ENCODE measurements at regions not wholly inside any gene's neighbourhood (a gene's known extent, or its start where the extent isn't known, plus 50 kb on each side); places are given as distances from the start of the nearest gene placed in this dataset.

DNA sequence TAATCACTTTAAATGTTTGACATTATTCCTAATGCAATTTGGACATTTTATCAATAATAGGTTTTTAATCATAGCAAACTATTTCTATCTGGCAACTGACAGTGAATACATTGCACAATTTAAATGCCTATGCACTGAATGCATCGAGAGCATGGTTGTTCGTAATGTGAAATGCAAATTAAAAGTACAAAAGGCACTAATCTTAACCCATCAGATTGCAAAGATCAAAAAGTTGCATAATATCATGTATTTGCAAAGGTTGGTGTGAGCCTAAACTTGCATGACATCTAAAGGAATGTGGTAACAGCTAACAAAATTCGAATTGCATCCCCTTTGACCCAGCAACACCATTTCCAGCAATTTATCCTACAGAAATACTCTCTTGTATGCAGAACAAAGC is 469.9 kb upstream of the IRAK1BP1 start:
- Histone ChIP-seq H3K27ac (ENCODE audit: insufficient read depth, low read length) (no peak overlapping the region), H3K4me1 (ENCODE audit: control insufficient read depth, extremely low read depth, insufficient read depth, low read length) (no peaks in the 10 kb centered on the region), H3K9me3 (ENCODE audit: control insufficient read depth, insufficient read depth, low read depth, low read length) (no peaks in the 10 kb centered on the region), H3K4me2 (ENCODE audit: extremely low read depth, insufficient read depth, low read length) (no peak overlapping the region), H3K4me3 (replicated peaks in 1 of 4; ENCODE audit: control extremely low read depth in 1 of 4, insufficient read depth in 1 of 4, low read depth in 3 of 4, low read length in 4 of 4) (no peak overlapping the region), H3K79me2 (ENCODE audit: control insufficient read depth, insufficient read depth, low read length) (no peaks in the 10 kb centered on the region), H3K9ac (ENCODE audit: insufficient read depth, low read length) (no peak overlapping the region), H3K27me3 (ENCODE audit: control insufficient read depth, insufficient read depth, low read length) (no peaks in the 10 kb centered on the region), H2AFZ (ENCODE audit: low read length) (no peak overlapping the region), H3K36me3 (ENCODE audit: control insufficient read depth, insufficient read depth, low read length) (no peaks in the 10 kb centered on the region), H4K20me1 (ENCODE audit: control insufficient read depth, extremely low read depth, insufficient read depth, low read length) (no peaks in the 10 kb centered on the region)
- TF ChIP-seq, protein P1, sequence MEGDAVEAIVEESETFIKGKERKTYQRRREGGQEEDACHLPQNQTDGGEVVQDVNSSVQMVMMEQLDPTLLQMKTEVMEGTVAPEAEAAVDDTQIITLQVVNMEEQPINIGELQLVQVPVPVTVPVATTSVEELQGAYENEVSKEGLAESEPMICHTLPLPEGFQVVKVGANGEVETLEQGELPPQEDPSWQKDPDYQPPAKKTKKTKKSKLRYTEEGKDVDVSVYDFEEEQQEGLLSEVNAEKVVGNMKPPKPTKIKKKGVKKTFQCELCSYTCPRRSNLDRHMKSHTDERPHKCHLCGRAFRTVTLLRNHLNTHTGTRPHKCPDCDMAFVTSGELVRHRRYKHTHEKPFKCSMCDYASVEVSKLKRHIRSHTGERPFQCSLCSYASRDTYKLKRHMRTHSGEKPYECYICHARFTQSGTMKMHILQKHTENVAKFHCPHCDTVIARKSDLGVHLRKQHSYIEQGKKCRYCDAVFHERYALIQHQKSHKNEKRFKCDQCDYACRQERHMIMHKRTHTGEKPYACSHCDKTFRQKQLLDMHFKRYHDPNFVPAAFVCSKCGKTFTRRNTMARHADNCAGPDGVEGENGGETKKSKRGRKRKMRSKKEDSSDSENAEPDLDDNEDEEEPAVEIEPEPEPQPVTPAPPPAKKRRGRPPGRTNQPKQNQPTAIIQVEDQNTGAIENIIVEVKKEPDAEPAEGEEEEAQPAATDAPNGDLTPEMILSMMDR (conservative IDR thresholded peaks at IDR 0.05 in 1 of 2, IDR thresholded peaks at IDR 0.05 in 1 of 2; ENCODE audit: low read depth in 1 of 2, low read length in 2 of 2) = no peak
- no peak for TF ChIP-seq EZH2 (IDR thresholded peaks at IDR 0.05; ENCODE audit: low read length, missing control alignments)
- DNase-seq (ENCODE audit: low read depth in 2 of 2) = no peak

DNA sequence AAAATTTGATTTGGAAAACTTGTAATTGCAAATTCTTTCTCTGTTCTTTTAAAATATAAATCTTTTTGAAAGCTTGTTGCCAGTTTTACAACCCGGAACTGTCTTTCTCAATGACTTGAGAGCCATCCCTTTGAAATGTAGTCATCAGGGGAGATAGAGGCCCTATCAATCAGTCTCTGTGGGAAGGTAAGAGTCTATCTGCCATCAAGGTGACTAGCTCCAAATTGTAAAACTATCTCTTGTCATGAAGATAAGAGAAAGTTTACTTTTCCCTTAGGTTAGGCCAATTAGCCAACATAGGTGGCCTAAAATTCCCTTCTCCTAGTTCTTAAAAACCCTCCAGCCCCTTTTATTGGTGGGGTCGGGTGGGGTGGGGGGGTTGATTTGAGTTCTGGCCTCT is 469.1 kb upstream of the IRAK1BP1 start:
- no peak overlapping the region for H3K4me2 ChIP-seq (ENCODE audit: extremely low read depth, insufficient read depth, low read length)
- no peaks in the 10 kb centered on the region for H3K36me3 ChIP-seq (ENCODE audit: control insufficient read depth, insufficient read depth, low read length)
- H3K9me3 ChIP-seq (ENCODE audit: control insufficient read depth, insufficient read depth, low read depth, low read length) = no peaks in the 10 kb centered on the region
- no peak overlapping the region for H3K4me3 ChIP-seq (replicated peaks in 1 of 4; ENCODE audit: control extremely low read depth in 1 of 4, insufficient read depth in 1 of 4, low read depth in 3 of 4, low read length in 4 of 4)
- no peak overlapping the region for H3K9ac ChIP-seq (ENCODE audit: insufficient read depth, low read length)
- no peak for DNase-seq (ENCODE audit: low read depth in 2 of 2)
- H4K20me1 ChIP-seq (ENCODE audit: control insufficient read depth, extremely low read depth, insufficient read depth, low read length) = no peaks in the 10 kb centered on the region
- no peaks in the 10 kb centered on the region for H3K27me3 ChIP-seq (ENCODE audit: control insufficient read depth, insufficient read depth, low read length)
- no peaks in the 10 kb centered on the region for H3K79me2 ChIP-seq (ENCODE audit: control insufficient read depth, insufficient read depth, low read length)
- H3K4me1 ChIP-seq (ENCODE audit: control insufficient read depth, extremely low read depth, insufficient read depth, low read length) = no peaks in the 10 kb centered on the region
- no peak for TF ChIP-seq EZH2 (IDR thresholded peaks at IDR 0.05; ENCODE audit: low read length, missing control alignments)
- TF ChIP-seq, protein P1 (conservative IDR thresholded peaks at IDR 0.05 in 1 of 2, IDR thresholded peaks at IDR 0.05 in 1 of 2; ENCODE audit: low read depth in 1 of 2, low read length in 2 of 2) = no peak
- no peak overlapping the region for H3K27ac ChIP-seq (ENCODE audit: insufficient read depth, low read length)
- no peak overlapping the region for H2AFZ ChIP-seq (ENCODE audit: low read length)

DNA sequence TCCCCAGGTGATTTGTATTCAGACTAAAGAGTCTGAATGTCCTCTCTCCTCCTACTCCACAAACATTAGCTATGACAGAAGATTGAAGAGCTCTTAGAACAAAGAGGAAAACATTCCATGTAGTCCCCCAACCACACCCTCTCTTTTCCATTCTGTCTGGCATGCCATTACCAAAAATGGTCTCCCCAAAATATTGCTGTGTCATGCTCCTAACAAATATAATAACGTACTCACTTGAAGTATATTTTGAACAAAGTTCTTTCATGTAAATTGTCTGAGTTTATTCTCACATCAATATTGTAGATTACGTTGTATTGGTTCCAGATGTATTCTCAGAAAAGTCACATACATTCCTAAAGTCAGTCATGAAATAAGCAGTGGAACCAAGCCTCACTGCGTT is 467.3 kb upstream of the IRAK1BP1 start:
- Histone ChIP-seq H3K4me3 (replicated peaks in 1 of 4; ENCODE audit: control extremely low read depth in 1 of 4, insufficient read depth in 1 of 4, low read depth in 3 of 4, low read length in 4 of 4) (no peak overlapping the region), H3K4me1 (ENCODE audit: control insufficient read depth, extremely low read depth, insufficient read depth, low read length) (no peaks in the 10 kb centered on the region), H3K9me3 (ENCODE audit: control insufficient read depth, insufficient read depth, low read depth, low read length) (no peaks in the 10 kb centered on the region), H3K36me3 (ENCODE audit: control insufficient read depth, insufficient read depth, low read length) (no peaks in the 10 kb centered on the region), H4K20me1 (ENCODE audit: control insufficient read depth, extremely low read depth, insufficient read depth, low read length) (no peaks in the 10 kb centered on the region), H3K27ac (ENCODE audit: insufficient read depth, low read length) (no peak overlapping the region), H3K4me2 (ENCODE audit: extremely low read depth, insufficient read depth, low read length) (no peak overlapping the region), H2AFZ (ENCODE audit: low read length) (no peak overlapping the region), H3K79me2 (ENCODE audit: control insufficient read depth, insufficient read depth, low read length) (no peaks in the 10 kb centered on the region), H3K9ac (ENCODE audit: insufficient read depth, low read length) (no peak overlapping the region), H3K27me3 (ENCODE audit: control insufficient read depth, insufficient read depth, low read length) (no peaks in the 10 kb centered on the region)
- DNase-seq (ENCODE audit: low read depth in 2 of 2) = no peak
- TF ChIP-seq, protein P1 (conservative IDR thresholded peaks at IDR 0.05 in 1 of 2, IDR thresholded peaks at IDR 0.05 in 1 of 2; ENCODE audit: low read depth in 1 of 2, low read length in 2 of 2) = no peak
- TF ChIP-seq EZH2 (IDR thresholded peaks at IDR 0.05; ENCODE audit: low read length, missing control alignments) = no peak

All from fibroblast of lung (primary cell).